CD14-positive monocyte (primary cell): ENCODE measurements at regions not wholly inside any gene's neighbourhood (a gene's known extent, or its start where the extent isn't known, plus 50 kb on each side); places are given as distances from the start of the nearest gene placed in this dataset.

Experiments used
- DNase-seq, 3 donors: peaks; one replicate each; pipeline ENCODE4 v3.0.0-alpha.2; 2011 to 2022
- H2AFZ ChIP-seq: 2 replicates; pipeline ENCODE4 v1.6.0; 2012; ENCODE audit warnings: mild to moderate bottlenecking, low read depth, low read length, inconsistent platforms; ENCODE audit not compliant: insufficient read depth, poor library complexity, severe bottlenecking
- H3K27ac ChIP-seq, 2 donors: 1 replicate in 1 of 2; 2 replicates in 1 of 2; pipeline ENCODE4 v1.5.1; 2012 to 2013; ENCODE audit warnings: low read length in 2 of 2, control low read depth in 1 of 2, inconsistent platforms in 1 of 2, low read depth in 1 of 2, mild to moderate bottlenecking in 1 of 2
- H3K27me3 ChIP-seq, 2 donors: one replicate each; pipeline versions ENCODE4 v1.6.0 to v1.6.1; 2011 to 2013; ENCODE audit warnings: low read length in 2 of 2; ENCODE audit not compliant: control insufficient read depth in 2 of 2, insufficient read depth in 2 of 2
- H3K36me3 ChIP-seq, 2 donors: replicated peaks in 1 of 2; 1 replicate in 1 of 2; 2 replicates in 1 of 2; pipeline versions ENCODE4 v1.5.1 to v1.6.1; 2012 to 2013; ENCODE audit warnings: low read length in 2 of 2, control low read depth in 1 of 2, inconsistent platforms in 1 of 2, mild to moderate bottlenecking in 1 of 2; ENCODE audit not compliant: insufficient read depth in 2 of 2, control insufficient read depth in 1 of 2
- H3K4me1 ChIP-seq, 2 donors: 1 replicate in 1 of 2; 2 replicates in 1 of 2; pipeline versions ENCODE4 v1.5.1 to v1.6.1; 2012 to 2013; ENCODE audit warnings: low read length in 2 of 2, control low read depth in 1 of 2, inconsistent platforms in 1 of 2, mild to moderate bottlenecking in 1 of 2, moderate library complexity in 1 of 2; ENCODE audit not compliant: insufficient read depth in 2 of 2, control insufficient read depth in 1 of 2
- H3K4me2 ChIP-seq: replicated peaks from 2 replicates; pipeline ENCODE3; 2012; ENCODE audit warnings: low read length, moderate library complexity, mild to moderate bottlenecking; ENCODE audit not compliant: poor library complexity, severe bottlenecking; ENCODE audit errors: extremely low read depth
- H3K4me3 ChIP-seq, 3 experiments: fragments of 200-600 bp in 1 of 3; sonication (generic) in 1 of 3; replicated peaks in 1 of 3; 1 replicate in 2 of 3; 2 replicates in 1 of 3; pipeline ENCODE4 v1.5.1; 2011 to 2013; ENCODE audit warnings: low read length in 3 of 3, mild to moderate bottlenecking in 3 of 3, control low read depth in 2 of 3, low read depth in 2 of 3, inconsistent platforms in 1 of 3, moderate library complexity in 1 of 3
- H3K79me2 ChIP-seq: 2 replicates; pipeline ENCODE4 v1.6.0; 2012; ENCODE audit warnings: mild to moderate bottlenecking, control low read depth, inconsistent platforms, low read length, moderate library complexity; ENCODE audit not compliant: insufficient read depth
- H3K9ac ChIP-seq: 2 replicates; pipeline ENCODE4 v1.6.0; 2017; ENCODE audit warnings: low read length, mild to moderate bottlenecking; ENCODE audit not compliant: insufficient read depth, poor library complexity, severe bottlenecking
- H3K9me3 ChIP-seq, 2 donors: replicated peaks in 1 of 2; 1 replicate in 1 of 2; 2 replicates in 1 of 2; pipeline versions ENCODE4 v1.5.1 to v1.6.1; 2012 to 2013; ENCODE audit warnings: low read length in 2 of 2, control low read depth in 1 of 2; ENCODE audit not compliant: control insufficient read depth in 1 of 2, insufficient read depth in 1 of 2
- H4K20me1 ChIP-seq: 2 replicates; pipeline ENCODE4 v1.6.0; 2012; ENCODE audit warnings: mild to moderate bottlenecking, low read length, control low read depth, moderate library complexity; ENCODE audit not compliant: insufficient read depth
- H3K27ac Mint-ChIP-seq, 7 donors: one replicate each; pipeline ENCODE4 v1.8.0; 2020; ENCODE audit warnings: mild to moderate bottlenecking in 7 of 7, mixed read lengths in 7 of 7, moderate library complexity in 6 of 7, inconsistent platforms in 2 of 7
- H3K27me3 Mint-ChIP-seq, 3 donors: one replicate each; pipeline ENCODE4 v1.8.0; 2021 to 2022; ENCODE audit warnings: low read depth in 3 of 3, mild to moderate bottlenecking in 3 of 3, mixed read lengths in 3 of 3, moderate library complexity in 3 of 3, inconsistent platforms in 1 of 3
- H3K36me3 Mint-ChIP-seq, 2 donors: one replicate each; pipeline ENCODE4 v1.8.0; 2020; ENCODE audit warnings: mixed read lengths in 2 of 2, inconsistent platforms in 1 of 2, mild to moderate bottlenecking in 1 of 2
- H3K4me1 Mint-ChIP-seq: one replicate; pipeline ENCODE4 v1.8.0; 2020; ENCODE audit warnings: mild to moderate bottlenecking, mixed read lengths
- H3K4me3 Mint-ChIP-seq, 2 donors: one replicate each; pipeline ENCODE4 v1.8.0; 2020; ENCODE audit warnings: mild to moderate bottlenecking in 2 of 2, mixed read lengths in 2 of 2, moderate library complexity in 1 of 2
- H3K9me3 Mint-ChIP-seq, 7 donors: one replicate each; pipeline ENCODE4 v1.8.0; 2020 to 2022; ENCODE audit warnings: mixed read lengths in 7 of 7, mild to moderate bottlenecking in 6 of 7, moderate library complexity in 6 of 7, inconsistent platforms in 2 of 7
- WGBS: methylation state at CpG from one replicate; pipeline ENCODE4 v1.1.5; 2013; ENCODE audit warnings: missing lambda C conversion rate; ENCODE audit not compliant: insufficient coverage; 5-methylcytosine and 5-hydroxymethylcytosine counted together
- intact Hi-C, 2 donors: fragments of 100-400 bp; cut with micrococcal nuclease; formaldehyde crosslinking; loops; one replicate each; pipeline versions ENCODE4 v1.15.0 to v1.15.1; 2023
- TF ChIP-seq, protein P1 (sequence below): fragments of 200-600 bp; IDR thresholded peaks from one replicate; pipeline ENCODE4 v1.8.0; 2022; ENCODE audit warnings: antibody characterized with exemption, mild to moderate bottlenecking

DNA sequence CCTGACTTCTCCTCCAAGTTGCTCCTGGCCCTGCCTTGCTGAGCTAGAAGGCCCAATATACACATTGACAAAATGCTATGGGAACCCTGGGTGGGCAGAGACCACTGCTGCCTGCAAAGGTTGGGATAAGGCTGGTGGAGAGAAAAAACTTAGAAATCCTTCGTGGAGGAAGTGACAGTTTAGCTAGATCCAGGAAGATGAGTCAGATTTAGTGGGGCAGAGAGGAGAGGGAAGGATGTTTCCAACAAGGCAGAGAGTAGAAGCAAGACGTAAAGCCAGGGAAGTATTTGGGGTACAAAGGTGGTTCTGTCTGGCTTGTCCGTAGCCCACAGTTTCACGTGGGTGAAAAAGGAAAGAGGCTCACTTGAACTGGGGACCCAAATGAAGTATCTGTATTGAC lies 69.0 kb upstream of the CLMN start:
- Mint-ChIP-seq H3K4me1 (peaks cover 3% of the 10 kb centered on the region), H3K9me3 (peaks cover 0 to 9% (median 5%) of the 10 kb centered on the region in 7 donors), H3K27me3 (peaks cover 3 to 6% (median 5%) of the 10 kb centered on the region in 3 donors), H3K36me3 (no peaks in the 10 kb centered on the region), H3K27ac (peak overlapping the region in 1 of 7 donors; percentile 30), H3K4me3 (no peak overlapping the region)
- Histone ChIP-seq H4K20me1 (no peaks in the 10 kb centered on the region), H3K9ac (no peak overlapping the region), H3K79me2 (no peaks in the 10 kb centered on the region), H3K4me3 (no peak overlapping the region), H3K4me1 (no peaks in the 10 kb centered on the region), H2AFZ (no peak overlapping the region), H3K36me3 (no peaks in the 10 kb centered on the region), H3K9me3 (peaks cover 0 to 4% of the 10 kb centered on the region in 2 donors), H3K4me2 (no peak overlapping the region), H3K27ac (no peak overlapping the region), H3K27me3 (no peaks in the 10 kb centered on the region)
- TF ChIP-seq, protein P1, sequence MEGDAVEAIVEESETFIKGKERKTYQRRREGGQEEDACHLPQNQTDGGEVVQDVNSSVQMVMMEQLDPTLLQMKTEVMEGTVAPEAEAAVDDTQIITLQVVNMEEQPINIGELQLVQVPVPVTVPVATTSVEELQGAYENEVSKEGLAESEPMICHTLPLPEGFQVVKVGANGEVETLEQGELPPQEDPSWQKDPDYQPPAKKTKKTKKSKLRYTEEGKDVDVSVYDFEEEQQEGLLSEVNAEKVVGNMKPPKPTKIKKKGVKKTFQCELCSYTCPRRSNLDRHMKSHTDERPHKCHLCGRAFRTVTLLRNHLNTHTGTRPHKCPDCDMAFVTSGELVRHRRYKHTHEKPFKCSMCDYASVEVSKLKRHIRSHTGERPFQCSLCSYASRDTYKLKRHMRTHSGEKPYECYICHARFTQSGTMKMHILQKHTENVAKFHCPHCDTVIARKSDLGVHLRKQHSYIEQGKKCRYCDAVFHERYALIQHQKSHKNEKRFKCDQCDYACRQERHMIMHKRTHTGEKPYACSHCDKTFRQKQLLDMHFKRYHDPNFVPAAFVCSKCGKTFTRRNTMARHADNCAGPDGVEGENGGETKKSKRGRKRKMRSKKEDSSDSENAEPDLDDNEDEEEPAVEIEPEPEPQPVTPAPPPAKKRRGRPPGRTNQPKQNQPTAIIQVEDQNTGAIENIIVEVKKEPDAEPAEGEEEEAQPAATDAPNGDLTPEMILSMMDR, result no peak
- DNase-seq, result no peak
- intact Hi-C loops, result no loop called here
- 50% methylated on average over 4 of the region's 4 CpGs for whole genome bisulfite sequencing

GRCh38 chr14:95387826-95388445 lies 68.2 kb upstream of the CLMN start:
- Mint-ChIP-seq H3K4me1 (peaks cover 3% of the 10 kb centered on the region), H3K27me3 (peaks cover 1 to 6% (median 5%) of the 10 kb centered on the region in 3 donors), H3K27ac (peak overlapping the region in 1 of 7 donors; percentile 37), H3K9me3 (peaks cover 0 to 9% (median 5%) of the 10 kb centered on the region in 7 donors), H3K36me3 (no peaks in the 10 kb centered on the region), H3K4me3 (no peak overlapping the region)
- Histone ChIP-seq H3K4me1 (no peaks in the 10 kb centered on the region), H2AFZ (no peak overlapping the region), H3K79me2 (no peaks in the 10 kb centered on the region), H3K4me3 (no peak overlapping the region), H4K20me1 (no peaks in the 10 kb centered on the region), H3K9me3 (peaks cover 0 to 4% of the 10 kb centered on the region in 2 donors), H3K4me2 (no peak overlapping the region), H3K27ac (no peak overlapping the region), H3K9ac (no peak overlapping the region), H3K27me3 (no peaks in the 10 kb centered on the region), H3K36me3 (no peaks in the 10 kb centered on the region)
- WGBS, result 100% methylated on average over 2 of the region's 7 CpGs
- intact Hi-C loops, result no loop called here
- TF ChIP-seq, protein P1, result no peak
- DNase-seq, result no peak
